CD14-positive monocyte (primary cell): ENCODE measurements at regions not wholly inside any gene's neighbourhood (a gene's known extent, or its start where the extent isn't known, plus 50 kb on each side); places are given as distances from the start of the nearest gene placed in this dataset.

Experiments used
- DNase-seq, 3 donors: peaks; one replicate each; pipeline ENCODE4 v3.0.0-alpha.2; 2011 to 2022
- H2AFZ ChIP-seq: 2 replicates; pipeline ENCODE4 v1.6.0; 2012; ENCODE audit warnings: mild to moderate bottlenecking, low read depth, low read length, inconsistent platforms; ENCODE audit not compliant: insufficient read depth, poor library complexity, severe bottlenecking
- H3K27ac ChIP-seq, 2 donors: 1 replicate in 1 of 2; 2 replicates in 1 of 2; pipeline ENCODE4 v1.5.1; 2012 to 2013; ENCODE audit warnings: low read length in 2 of 2, control low read depth in 1 of 2, inconsistent platforms in 1 of 2, low read depth in 1 of 2, mild to moderate bottlenecking in 1 of 2
- H3K27me3 ChIP-seq, 2 donors: one replicate each; pipeline versions ENCODE4 v1.6.0 to v1.6.1; 2011 to 2013; ENCODE audit warnings: low read length in 2 of 2; ENCODE audit not compliant: control insufficient read depth in 2 of 2, insufficient read depth in 2 of 2
- H3K36me3 ChIP-seq, 2 donors: replicated peaks in 1 of 2; 1 replicate in 1 of 2; 2 replicates in 1 of 2; pipeline versions ENCODE4 v1.5.1 to v1.6.1; 2012 to 2013; ENCODE audit warnings: low read length in 2 of 2, control low read depth in 1 of 2, inconsistent platforms in 1 of 2, mild to moderate bottlenecking in 1 of 2; ENCODE audit not compliant: insufficient read depth in 2 of 2, control insufficient read depth in 1 of 2
- H3K4me1 ChIP-seq, 2 donors: 1 replicate in 1 of 2; 2 replicates in 1 of 2; pipeline versions ENCODE4 v1.5.1 to v1.6.1; 2012 to 2013; ENCODE audit warnings: low read length in 2 of 2, control low read depth in 1 of 2, inconsistent platforms in 1 of 2, mild to moderate bottlenecking in 1 of 2, moderate library complexity in 1 of 2; ENCODE audit not compliant: insufficient read depth in 2 of 2, control insufficient read depth in 1 of 2
- H3K4me2 ChIP-seq: replicated peaks from 2 replicates; pipeline ENCODE3; 2012; ENCODE audit warnings: low read length, moderate library complexity, mild to moderate bottlenecking; ENCODE audit not compliant: poor library complexity, severe bottlenecking; ENCODE audit errors: extremely low read depth
- H3K4me3 ChIP-seq, 3 experiments: fragments of 200-600 bp in 1 of 3; sonication (generic) in 1 of 3; replicated peaks in 1 of 3; 1 replicate in 2 of 3; 2 replicates in 1 of 3; pipeline ENCODE4 v1.5.1; 2011 to 2013; ENCODE audit warnings: low read length in 3 of 3, mild to moderate bottlenecking in 3 of 3, control low read depth in 2 of 3, low read depth in 2 of 3, inconsistent platforms in 1 of 3, moderate library complexity in 1 of 3
- H3K79me2 ChIP-seq: 2 replicates; pipeline ENCODE4 v1.6.0; 2012; ENCODE audit warnings: mild to moderate bottlenecking, control low read depth, inconsistent platforms, low read length, moderate library complexity; ENCODE audit not compliant: insufficient read depth
- H3K9ac ChIP-seq: 2 replicates; pipeline ENCODE4 v1.6.0; 2017; ENCODE audit warnings: low read length, mild to moderate bottlenecking; ENCODE audit not compliant: insufficient read depth, poor library complexity, severe bottlenecking
- H3K9me3 ChIP-seq, 2 donors: replicated peaks in 1 of 2; 1 replicate in 1 of 2; 2 replicates in 1 of 2; pipeline versions ENCODE4 v1.5.1 to v1.6.1; 2012 to 2013; ENCODE audit warnings: low read length in 2 of 2, control low read depth in 1 of 2; ENCODE audit not compliant: control insufficient read depth in 1 of 2, insufficient read depth in 1 of 2
- H4K20me1 ChIP-seq: 2 replicates; pipeline ENCODE4 v1.6.0; 2012; ENCODE audit warnings: mild to moderate bottlenecking, low read length, control low read depth, moderate library complexity; ENCODE audit not compliant: insufficient read depth
- H3K27ac Mint-ChIP-seq, 7 donors: one replicate each; pipeline ENCODE4 v1.8.0; 2020; ENCODE audit warnings: mild to moderate bottlenecking in 7 of 7, mixed read lengths in 7 of 7, moderate library complexity in 6 of 7, inconsistent platforms in 2 of 7
- H3K27me3 Mint-ChIP-seq, 3 donors: one replicate each; pipeline ENCODE4 v1.8.0; 2021 to 2022; ENCODE audit warnings: low read depth in 3 of 3, mild to moderate bottlenecking in 3 of 3, mixed read lengths in 3 of 3, moderate library complexity in 3 of 3, inconsistent platforms in 1 of 3
- H3K36me3 Mint-ChIP-seq, 2 donors: one replicate each; pipeline ENCODE4 v1.8.0; 2020; ENCODE audit warnings: mixed read lengths in 2 of 2, inconsistent platforms in 1 of 2, mild to moderate bottlenecking in 1 of 2
- H3K4me1 Mint-ChIP-seq: one replicate; pipeline ENCODE4 v1.8.0; 2020; ENCODE audit warnings: mild to moderate bottlenecking, mixed read lengths
- H3K4me3 Mint-ChIP-seq, 2 donors: one replicate each; pipeline ENCODE4 v1.8.0; 2020; ENCODE audit warnings: mild to moderate bottlenecking in 2 of 2, mixed read lengths in 2 of 2, moderate library complexity in 1 of 2
- H3K9me3 Mint-ChIP-seq, 7 donors: one replicate each; pipeline ENCODE4 v1.8.0; 2020 to 2022; ENCODE audit warnings: mixed read lengths in 7 of 7, mild to moderate bottlenecking in 6 of 7, moderate library complexity in 6 of 7, inconsistent platforms in 2 of 7
- CTCF ChIP-seq: fragments of 200-600 bp; IDR thresholded peaks from one replicate; pipeline ENCODE4 v1.8.0; 2022; ENCODE audit warnings: antibody characterized with exemption, mild to moderate bottlenecking
- WGBS: methylation state at CpG from one replicate; pipeline ENCODE4 v1.1.5; 2013; ENCODE audit warnings: missing lambda C conversion rate; ENCODE audit not compliant: insufficient coverage; 5-methylcytosine and 5-hydroxymethylcytosine counted together
- intact Hi-C, 2 donors: fragments of 100-400 bp; cut with micrococcal nuclease; formaldehyde crosslinking; loops; one replicate each; pipeline versions ENCODE4 v1.15.0 to v1.15.1; 2023

GRCh38 chr2:10520154-10520553, 72.0 kb upstream of the ODC1 start:
- Histone ChIP-seq H3K4me1 (no peaks in the 10 kb centered on the region), H3K36me3 (no peaks in the 10 kb centered on the region)
- intact Hi-C loops, result no loop called here

GRCh38 chr2:10519394-10519740, 71.2 kb upstream of the ODC1 start:
- H3K4me2 ChIP-seq, result no peak overlapping the region
- no peaks in the 10 kb centered on the region for H3K36me3 ChIP-seq
- no peak overlapping the region for H3K4me3 ChIP-seq
- H3K79me2 ChIP-seq, result no peaks in the 10 kb centered on the region
- no peaks in the 10 kb centered on the region for H3K4me1 ChIP-seq
- no peak overlapping the region for H2AFZ ChIP-seq
- no peaks in the 10 kb centered on the region for H4K20me1 ChIP-seq
- Mint-ChIP-seq H3K4me3 (no peak overlapping the region), H3K36me3 (peaks cover 0 to 5% of the 10 kb centered on the region in 2 donors), H3K4me1 (no peaks in the 10 kb centered on the region), H3K9me3 (peaks cover 10 to 27% (median 23%) of the 10 kb centered on the region in 7 donors), H3K27me3 (peaks cover 3 to 6% (median 5%) of the 10 kb centered on the region in 3 donors), H3K27ac (no peak overlapping the region)
- intact Hi-C loops, result no loop called here
- H3K27me3 ChIP-seq, result no peaks in the 10 kb centered on the region
- peaks cover 22 to 28% of the 10 kb centered on the region in 2 donors for H3K9me3 ChIP-seq
- no peak for TF ChIP-seq CTCF
- H3K9ac ChIP-seq, result no peak overlapping the region
- 98% methylated on average over 8 of the region's 9 CpGs for WGBS
- no peak for DNase-seq
- H3K27ac ChIP-seq, result no peak overlapping the region

More at GRCh38 chr2:10520154-10520553, 72.0 kb upstream of the ODC1 start:
- Histone ChIP-seq H3K9me3 (peaks cover 18 to 20% of the 10 kb centered on the region in 2 donors), H3K4me3 (no peak overlapping the region), H3K9ac (no peak overlapping the region), H2AFZ (no peak overlapping the region), H3K27ac (no peak overlapping the region), H3K4me2 (no peak overlapping the region), H3K79me2 (no peaks in the 10 kb centered on the region), H3K27me3 (no peaks in the 10 kb centered on the region), H4K20me1 (no peaks in the 10 kb centered on the region)
- 91% methylated on average over 9 of the region's 9 CpGs for WGBS
- peak; percentile 13 for TF ChIP-seq CTCF
- H3K9me3 Mint-ChIP-seq, result peaks cover 5 to 21% (median 17%) of the 10 kb centered on the region in 7 donors
- H3K4me1 Mint-ChIP-seq, result no peaks in the 10 kb centered on the region
- peaks cover 5 to 8% (median 5%) of the 10 kb centered on the region in 3 donors for H3K27me3 Mint-ChIP-seq
- peaks cover 0 to 5% of the 10 kb centered on the region in 2 donors for H3K36me3 Mint-ChIP-seq
- H3K27ac Mint-ChIP-seq, result no peak overlapping the region
- no peak overlapping the region for H3K4me3 Mint-ChIP-seq
- DNase-seq, result no peak
